Panc1 (cell line): ENCODE measurements at regions not wholly inside any gene's neighbourhood (a gene's known extent, or its start where the extent isn't known, plus 50 kb on each side); places are given as distances from the start of the nearest gene placed in this dataset.

ENCODE experiments used
- ATAC-seq: fragments of 200-7000 bp; cut with Tn5 transposase; 2 replicates; pipeline ENCODE4 v1.9.1; 2020; ENCODE audit warnings: mild to moderate bottlenecking, moderate library complexity
- BruUV-seq: library from RNA; stranded (reverse); fragments of 400-500 nt; replicated peaks from 2 replicates; lab custom pipeline; 2021; lab: Mats Ljungman, UMichigan
- CTCF ChIA-PET: fragments of 300-600 bp; sonication (Branson Sonifier 250); formaldehyde crosslinking; loops from one replicate; lab custom pipeline; 2022; ENCODE audit warnings: antibody characterized with exemption; lab: Charles Lee
- POLR2A ChIA-PET: fragments of 300-600 bp; sonication (Branson Sonifier 250); formaldehyde crosslinking; loops from one replicate; lab custom pipeline; 2022; ENCODE audit warnings: antibody characterized with exemption; lab: Charles Lee
- DNase-seq: peaks from one replicate; pipeline ENCODE4 v3.0.0-alpha.2; 2010; ENCODE audit warnings: low read depth, low spot score
- H3K27ac ChIP-seq: 2 replicates; pipeline ENCODE4 v1.5.1; 2011; ENCODE audit warnings: mild to moderate bottlenecking, low read length, inconsistent platforms
- H3K27me3 ChIP-seq: fragments of 200-500 bp; sonication (Bioruptor generic); 2 replicates; pipeline ENCODE4 v1.6.0; 2014; ENCODE audit warnings: low read length, inconsistent platforms; ENCODE audit not compliant: control insufficient read depth, insufficient read depth
- H3K36me3 ChIP-seq: fragments of 200-500 bp; sonication (Bioruptor generic); 2 replicates; pipeline ENCODE4 v1.5.1; 2014; ENCODE audit warnings: inconsistent platforms, mild to moderate bottlenecking, low read length, moderate library complexity; ENCODE audit not compliant: control insufficient read depth, insufficient read depth
- H3K4me1 ChIP-seq: 2 replicates; pipeline ENCODE4 v1.5.1; 2011; ENCODE audit warnings: inconsistent platforms, mild to moderate bottlenecking, low read length, moderate library complexity; ENCODE audit not compliant: control insufficient read depth, insufficient read depth
- H3K4me3 ChIP-seq, 2 experiments: 2 replicates each; pipeline ENCODE4 v1.5.1; 2011 to 2012; ENCODE audit warnings: low read depth in 2 of 2, low read length in 2 of 2, mild to moderate bottlenecking in 2 of 2, inconsistent platforms in 1 of 2, moderate library complexity in 1 of 2
- H3K9me3 ChIP-seq: fragments of 200-500 bp; sonication (Bioruptor generic); 2 replicates; pipeline ENCODE4 v1.5.1; 2014; ENCODE audit warnings: low read depth, mild to moderate bottlenecking, inconsistent platforms, low read length, moderate library complexity; ENCODE audit not compliant: control insufficient read depth, insufficient read depth
- CTCF ChIP-seq: fragments of 450-650 bp; IDR thresholded peaks from 2 replicates; pipeline ENCODE4 v1.5.1; 2017; ENCODE audit warnings: mild to moderate bottlenecking
- POLR2AphosphoS5 ChIP-seq: IDR thresholded peaks from 2 replicates; pipeline ENCODE4 v1.6.1; 2012; ENCODE audit warnings: mild to moderate bottlenecking, low read depth, low read length, moderate library complexity
- REST ChIP-seq, 2 experiments: IDR thresholded peaks; 2 replicates each; pipeline ENCODE4 v1.6.1; 2011 to 2012; ENCODE audit warnings: low read depth in 2 of 2, control low read depth in 1 of 2, low read length in 1 of 2, mild to moderate bottlenecking in 1 of 2, moderate library complexity in 1 of 2; ENCODE audit not compliant: insufficient read depth in 1 of 2
- SIN3A ChIP-seq: IDR thresholded peaks from 2 replicates; pipeline ENCODE4 v1.6.1; 2012; ENCODE audit warnings: low read depth, mild to moderate bottlenecking, low read length, moderate library complexity, borderline replicate concordance; ENCODE audit not compliant: insufficient read depth
- TCF7L2 ChIP-seq: IDR thresholded peaks from 2 replicates; pipeline ENCODE4 v1.6.1; 2011; ENCODE audit warnings: mild to moderate bottlenecking, low read depth, low read length, inconsistent platforms
- in situ Hi-C: cut with HindIII; loops from 2 replicates; pipeline ENCODE4 v1.10.0; 2016; ENCODE audit warnings: low sequenced_read_pairs, low pct_unique_long_range_greater_than_20kb
- intact Hi-C: fragments of 100-400 bp; cut with micrococcal nuclease; formaldehyde crosslinking; loops from one replicate; pipeline ENCODE4 v1.10.0; 2022; ENCODE audit not compliant: unreplicated experiment

- TF ChIP-seq POLR2AphosphoS5 (no peak), SIN3A (no peak), CTCF (no peak), TCF7L2 (no peak), REST (IDR thresholded peaks at IDR 0.05; ENCODE audit: insufficient read depth in 1 of 2, low read depth in 2 of 2, low read length in 1 of 2) (no peak)
- H3K27ac ChIP-seq: no peak overlapping the region
- DNase-seq: no peak
- no peak for ATAC-seq
- intact Hi-C loops: no loop called here
- no peaks in the 10 kb centered on the region for H3K9me3 ChIP-seq
- POLR2A ChIA-PET: no interaction called here
- H3K36me3 ChIP-seq: no peaks in the 10 kb centered on the region
- H3K27me3 ChIP-seq: no peaks in the 10 kb centered on the region
- no peaks in the 10 kb centered on the region for H3K4me1 ChIP-seq
- no TSS peak for BruUV-seq
- H3K4me3 ChIP-seq: no peak overlapping the region
- in situ Hi-C loops: no loop called here
- CTCF ChIA-PET: no interaction called here
Measured at GRCh38 chr1:193685986-193686385, 499.6 kb upstream of the B3GALT2 start.

GRCh38 chr1:193681422-193681821 lies 495.0 kb upstream of the B3GALT2 start:
- Histone ChIP-seq H3K4me3 (no peak overlapping the region), H3K4me1 (no peaks in the 10 kb centered on the region), H3K27me3 (no peaks in the 10 kb centered on the region), H3K36me3 (no peaks in the 10 kb centered on the region), H3K27ac (no peak overlapping the region), H3K9me3 (no peaks in the 10 kb centered on the region)
- POLR2A ChIA-PET: no interaction called here
- no peak for TF ChIP-seq CTCF
- TF ChIP-seq TCF7L2: no peak
- no peak for TF ChIP-seq SIN3A
- TF ChIP-seq POLR2AphosphoS5: no peak
- no peak for TF ChIP-seq REST (IDR thresholded peaks at IDR 0.05; ENCODE audit: insufficient read depth in 1 of 2, low read depth in 2 of 2, low read length in 1 of 2)
- in situ Hi-C loops (no loop called here), intact Hi-C loops (no loop called here)
- CTCF ChIA-PET: no interaction called here
- BruUV-seq: no TSS peak
- ATAC-seq (no peak), DNase-seq (no peak)
